Osteocyte (in vitro differentiated cells): ENCODE measurements at regions not wholly inside any gene's neighbourhood (a gene's known extent, or its start where the extent isn't known, plus 50 kb on each side); places are given as distances from the start of the nearest gene placed in this dataset.

Source experiments
- DNase-seq: peaks from one replicate; pipeline ENCODE4 v3.0.0; 2021; ENCODE audit warnings: mixed read lengths; ENCODE audit not compliant: unreplicated experiment; ENCODE audit errors: extremely low spot score
- H3K27ac Mint-ChIP-seq: one replicate; pipeline ENCODE4 v1.8.0; 2021; ENCODE audit warnings: mild to moderate bottlenecking, mixed read lengths; ENCODE audit not compliant: unreplicated experiment
- H3K27me3 Mint-ChIP-seq: one replicate; pipeline ENCODE4 v1.8.0; 2021; ENCODE audit warnings: mixed read lengths; ENCODE audit not compliant: unreplicated experiment
- H3K36me3 Mint-ChIP-seq: one replicate; pipeline ENCODE4 v1.8.0; 2021; ENCODE audit warnings: mixed read lengths; ENCODE audit not compliant: unreplicated experiment
- H3K4me1 Mint-ChIP-seq: one replicate; pipeline ENCODE4 v1.8.0; 2021; ENCODE audit warnings: mixed read lengths; ENCODE audit not compliant: unreplicated experiment
- H3K4me3 Mint-ChIP-seq: one replicate; pipeline ENCODE4 v1.8.0; 2021; ENCODE audit warnings: mild to moderate bottlenecking, moderate library complexity, mixed read lengths; ENCODE audit not compliant: unreplicated experiment
- H3K9me3 Mint-ChIP-seq: one replicate; pipeline ENCODE4 v1.8.0; 2021; ENCODE audit warnings: mixed read lengths; ENCODE audit not compliant: unreplicated experiment
- TF ChIP-seq, protein P1 (sequence below): fragments of 200-600 bp; sonication (generic); IDR thresholded peaks from 2 replicates; pipeline ENCODE4 v1.5.0; 2021; ENCODE audit warnings: antibody characterized with exemption, mild to moderate bottlenecking, moderate library complexity

DNA sequence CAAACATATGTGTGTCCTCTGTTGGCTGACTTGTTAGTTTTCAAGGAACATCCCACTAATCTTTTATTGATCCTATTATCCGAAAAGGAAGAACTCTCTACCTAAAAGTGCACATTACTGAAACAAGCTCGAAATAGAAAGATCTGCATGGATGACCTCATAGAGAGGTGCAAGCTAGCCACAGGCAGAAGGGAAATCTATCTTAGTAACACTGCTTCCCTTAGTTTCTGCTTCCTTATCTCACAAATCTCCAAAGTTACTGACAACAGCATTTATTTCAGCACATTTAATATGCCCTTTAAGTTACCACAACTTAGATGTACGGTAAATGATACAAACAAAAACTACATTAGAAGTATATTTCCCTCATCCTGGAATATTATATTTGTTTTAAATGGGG lies 285.1 kb upstream of the CCDC54 start:
- Mint-ChIP-seq H3K9me3 (peaks cover 10% of the 10 kb centered on the region), H3K4me1 (no peaks in the 10 kb centered on the region), H3K36me3 (no peaks in the 10 kb centered on the region), H3K27ac (no peak overlapping the region), H3K4me3 (no peak overlapping the region), H3K27me3 (no peaks in the 10 kb centered on the region)
- TF ChIP-seq, protein P1, sequence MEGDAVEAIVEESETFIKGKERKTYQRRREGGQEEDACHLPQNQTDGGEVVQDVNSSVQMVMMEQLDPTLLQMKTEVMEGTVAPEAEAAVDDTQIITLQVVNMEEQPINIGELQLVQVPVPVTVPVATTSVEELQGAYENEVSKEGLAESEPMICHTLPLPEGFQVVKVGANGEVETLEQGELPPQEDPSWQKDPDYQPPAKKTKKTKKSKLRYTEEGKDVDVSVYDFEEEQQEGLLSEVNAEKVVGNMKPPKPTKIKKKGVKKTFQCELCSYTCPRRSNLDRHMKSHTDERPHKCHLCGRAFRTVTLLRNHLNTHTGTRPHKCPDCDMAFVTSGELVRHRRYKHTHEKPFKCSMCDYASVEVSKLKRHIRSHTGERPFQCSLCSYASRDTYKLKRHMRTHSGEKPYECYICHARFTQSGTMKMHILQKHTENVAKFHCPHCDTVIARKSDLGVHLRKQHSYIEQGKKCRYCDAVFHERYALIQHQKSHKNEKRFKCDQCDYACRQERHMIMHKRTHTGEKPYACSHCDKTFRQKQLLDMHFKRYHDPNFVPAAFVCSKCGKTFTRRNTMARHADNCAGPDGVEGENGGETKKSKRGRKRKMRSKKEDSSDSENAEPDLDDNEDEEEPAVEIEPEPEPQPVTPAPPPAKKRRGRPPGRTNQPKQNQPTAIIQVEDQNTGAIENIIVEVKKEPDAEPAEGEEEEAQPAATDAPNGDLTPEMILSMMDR, result no peak
- DNase-seq, result no peak

DNA sequence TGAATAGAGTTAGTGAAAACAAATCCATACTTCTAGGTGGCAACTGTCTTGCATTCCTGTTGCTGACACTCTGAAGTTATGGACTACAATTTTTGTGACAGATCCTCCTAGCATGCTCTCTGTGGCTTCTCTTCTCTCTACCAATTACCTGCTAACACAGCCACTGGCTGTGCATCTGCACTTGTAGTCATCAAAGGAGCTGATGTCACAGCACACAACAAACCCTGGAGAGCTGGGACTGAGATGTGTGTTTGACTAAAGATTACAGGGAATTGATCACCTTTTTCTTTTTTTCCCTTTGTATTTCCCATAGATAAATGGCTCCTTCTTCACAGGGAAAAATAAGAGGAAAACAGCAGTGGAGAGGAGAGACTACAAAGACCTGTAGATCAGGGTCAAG lies 278.4 kb upstream of the CCDC54 start:
- Mint-ChIP-seq H3K4me1 (no peaks in the 10 kb centered on the region), H3K27me3 (no peaks in the 10 kb centered on the region), H3K27ac (no peak overlapping the region), H3K36me3 (no peaks in the 10 kb centered on the region), H3K4me3 (no peak overlapping the region), H3K9me3 (peaks cover 10% of the 10 kb centered on the region)
- TF ChIP-seq, protein P1, result no peak
- no peak for DNase-seq

DNA sequence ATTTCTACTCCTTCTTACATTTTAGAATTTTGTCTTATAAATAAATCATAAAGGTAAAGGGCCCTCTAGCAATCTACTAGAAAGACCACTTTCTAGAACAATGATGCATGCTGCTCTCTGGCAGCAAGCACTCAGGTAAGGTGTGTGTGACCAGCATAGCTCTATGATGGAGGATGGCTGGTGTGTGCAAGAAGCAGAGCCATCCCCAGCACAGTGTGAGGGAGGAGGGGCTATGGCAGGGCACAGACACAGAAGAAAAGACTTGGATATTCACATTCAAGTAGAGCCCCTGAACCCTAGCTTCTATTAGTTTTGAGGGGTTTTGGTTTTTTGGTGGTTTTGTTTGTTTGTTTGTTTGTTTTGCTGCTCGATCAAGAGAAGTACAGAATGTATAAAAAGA lies 277.1 kb upstream of the CCDC54 start:
- TF ChIP-seq, protein P1, result no peak
- no peaks in the 10 kb centered on the region for H3K27me3 Mint-ChIP-seq
- H3K4me3 Mint-ChIP-seq, result no peak overlapping the region
- no peak overlapping the region for H3K27ac Mint-ChIP-seq
- no peak for DNase-seq
- peaks cover 5% of the 10 kb centered on the region for H3K9me3 Mint-ChIP-seq
- H3K36me3 Mint-ChIP-seq, result no peaks in the 10 kb centered on the region
- no peaks in the 10 kb centered on the region for H3K4me1 Mint-ChIP-seq

DNA sequence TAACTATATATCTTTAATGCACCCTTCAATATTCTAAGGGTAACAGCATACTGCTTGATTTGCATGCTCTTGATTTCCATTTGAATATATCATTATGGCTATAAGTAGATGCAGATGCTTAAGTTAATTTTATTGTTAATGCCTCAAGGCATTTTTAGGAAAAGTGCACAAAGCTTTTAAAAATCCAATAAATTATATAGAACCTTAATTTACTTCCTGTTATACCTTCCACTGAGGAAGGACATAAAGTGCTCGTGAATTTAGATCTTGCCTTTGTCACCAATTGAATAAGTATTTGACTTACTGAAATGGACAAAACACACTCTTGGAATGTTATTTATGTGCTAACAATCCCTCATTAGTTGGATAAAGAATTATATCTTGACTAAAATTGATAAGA lies 276.7 kb upstream of the CCDC54 start:
- no peak overlapping the region for H3K27ac Mint-ChIP-seq
- no peak overlapping the region for H3K4me3 Mint-ChIP-seq
- no peak for DNase-seq
- no peaks in the 10 kb centered on the region for H3K4me1 Mint-ChIP-seq
- H3K36me3 Mint-ChIP-seq, result no peaks in the 10 kb centered on the region
- TF ChIP-seq, protein P1, result no peak
- H3K27me3 Mint-ChIP-seq, result no peaks in the 10 kb centered on the region
- H3K9me3 Mint-ChIP-seq, result peaks cover under 1% of the 10 kb centered on the region

DNA sequence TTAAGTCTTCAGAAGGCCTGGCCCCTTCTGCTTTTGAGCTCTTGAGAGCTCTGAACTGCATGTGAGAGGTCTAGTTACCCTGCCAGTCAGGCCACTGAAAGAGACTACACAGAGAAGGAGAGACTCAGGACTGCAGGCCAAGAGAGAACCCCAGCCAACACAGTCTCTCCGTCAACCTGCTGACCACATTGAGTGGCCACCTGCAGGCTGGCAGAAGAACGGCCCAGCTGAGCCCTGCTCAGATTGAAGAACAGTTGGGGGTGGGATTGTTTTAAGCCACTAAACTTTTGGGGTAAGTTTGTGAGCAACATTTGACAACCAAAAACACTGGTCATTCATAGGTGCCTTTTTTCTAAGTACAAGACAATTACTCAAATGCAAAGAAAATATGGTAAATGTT lies 273.5 kb upstream of the CCDC54 start:
- TF ChIP-seq, protein P1, result no peak
- Mint-ChIP-seq H3K4me1 (peaks cover 7% of the 10 kb centered on the region), H3K4me3 (no peak overlapping the region), H3K27me3 (no peaks in the 10 kb centered on the region), H3K36me3 (no peaks in the 10 kb centered on the region), H3K9me3 (no peaks in the 10 kb centered on the region), H3K27ac (no peak overlapping the region)
- DNase-seq, result no peak
